H9 (cell line): ENCODE measurements at regions not wholly inside any gene's neighbourhood (a gene's known extent, or its start where the extent isn't known, plus 50 kb on each side); places are given as distances from the start of the nearest gene placed in this dataset.

ENCODE experiments used
- DNase-seq: peaks from one replicate; pipeline ENCODE4 v3.0.0-alpha.2; 2017
- H2AFZ ChIP-seq: one replicate; pipeline ENCODE4 v1.6.1; 2013; ENCODE audit warnings: mild to moderate bottlenecking, low read length, control low read depth, moderate library complexity
- H2AK5ac ChIP-seq: 2 replicates; pipeline ENCODE4 v1.6.1; 2013; ENCODE audit warnings: low read length, control low read depth, mixed read lengths; ENCODE audit not compliant: insufficient read length
- H2BK120ac ChIP-seq: one replicate; pipeline ENCODE4 v1.6.1; 2013; ENCODE audit warnings: low read depth, mild to moderate bottlenecking, low read length, control low read depth, inconsistent platforms; ENCODE audit not compliant: poor library complexity, severe bottlenecking
- H2BK12ac ChIP-seq: 2 replicates; pipeline ENCODE4 v1.6.1; 2013; ENCODE audit warnings: low read length, control low read depth, mixed read lengths, low read depth; ENCODE audit not compliant: insufficient read length
- H2BK15ac ChIP-seq: 2 replicates; pipeline ENCODE4 v1.6.1; 2013; ENCODE audit warnings: low read depth, low read length, control low read depth
- H2BK20ac ChIP-seq: one replicate; pipeline ENCODE4 v1.6.1; 2013; ENCODE audit warnings: low read depth, mild to moderate bottlenecking, low read length, control low read depth, inconsistent platforms; ENCODE audit not compliant: poor library complexity, severe bottlenecking
- H2BK5ac ChIP-seq: 2 replicates; pipeline ENCODE4 v1.6.1; 2013; ENCODE audit warnings: low read length, control low read depth, mixed read lengths; ENCODE audit not compliant: insufficient read length
- H3K14ac ChIP-seq: 2 replicates; pipeline ENCODE4 v1.6.1; 2013; ENCODE audit warnings: low read length, control low read depth; ENCODE audit not compliant: insufficient read depth
- H3K18ac ChIP-seq: 2 replicates; pipeline ENCODE4 v1.6.1; 2013; ENCODE audit warnings: low read depth, mild to moderate bottlenecking, mixed read lengths, low read length, control low read depth; ENCODE audit not compliant: insufficient read length
- H3K23ac ChIP-seq: 2 replicates; pipeline ENCODE4 v1.6.1; 2013; ENCODE audit warnings: low read length, control low read depth, mixed read lengths, low read depth; ENCODE audit not compliant: insufficient read length
- H3K23me2 ChIP-seq: 2 replicates; pipeline ENCODE4 v1.6.1; 2013; ENCODE audit warnings: low read depth, mild to moderate bottlenecking, mixed read lengths, low read length, control low read depth; ENCODE audit not compliant: insufficient read length, poor library complexity, severe bottlenecking
- H3K27ac ChIP-seq: 2 replicates; pipeline ENCODE4 v1.5.1; 2013; ENCODE audit warnings: low read length, control low read depth, mixed read lengths, low read depth; ENCODE audit not compliant: insufficient read length
- H3K27me3 ChIP-seq: 2 replicates; pipeline ENCODE4 v1.6.1; 2013; ENCODE audit warnings: low read length, control low read depth, inconsistent platforms; ENCODE audit not compliant: insufficient read depth
- H3K4ac ChIP-seq: 2 replicates; pipeline ENCODE4 v1.6.1; 2013; ENCODE audit warnings: low read depth, mild to moderate bottlenecking, control low read depth, inconsistent platforms, low read length, moderate library complexity
- H3K4me1 ChIP-seq: 2 replicates; pipeline ENCODE4 v1.6.1; 2013; ENCODE audit warnings: low read length, control low read depth, inconsistent platforms; ENCODE audit not compliant: insufficient read depth
- H3K4me2 ChIP-seq: 2 replicates; pipeline ENCODE4 v1.6.1; 2013; ENCODE audit warnings: low read length, control low read depth, mixed read lengths; ENCODE audit not compliant: insufficient read length, insufficient read depth
- H3K56ac ChIP-seq: 2 replicates; pipeline ENCODE4 v1.6.1; 2013; ENCODE audit warnings: low read depth, mild to moderate bottlenecking, mixed read lengths, low read length, control low read depth; ENCODE audit not compliant: insufficient read length
- H3K79me1 ChIP-seq: 2 replicates; pipeline ENCODE4 v1.6.1; 2013; ENCODE audit warnings: low read depth, mild to moderate bottlenecking, moderate library complexity, low read length, control low read depth, inconsistent platforms; ENCODE audit not compliant: insufficient read depth, poor library complexity, severe bottlenecking
- H3K79me2 ChIP-seq: 2 replicates; pipeline ENCODE4 v1.6.1; 2013; ENCODE audit warnings: low read length, control low read depth, inconsistent platforms; ENCODE audit not compliant: insufficient read depth
- H3K9ac ChIP-seq: 2 replicates; pipeline ENCODE4 v1.6.1; 2013; ENCODE audit warnings: low read length, control low read depth, mixed read lengths; ENCODE audit not compliant: insufficient read length; ENCODE audit errors: extremely low read depth
- H3K9me3 ChIP-seq: one replicate; pipeline ENCODE4 v1.6.1; 2013; ENCODE audit warnings: low read depth, low read length, inconsistent platforms; ENCODE audit not compliant: control insufficient read depth
- H3T11ph ChIP-seq: one replicate; pipeline ENCODE4 v1.6.1; 2013; ENCODE audit warnings: mild to moderate bottlenecking, low read length, control low read depth, inconsistent platforms
- H4K20me1 ChIP-seq: one replicate; pipeline ENCODE4 v1.6.1; 2013; ENCODE audit not compliant: control insufficient read depth, insufficient read length, insufficient read depth
- H4K5ac ChIP-seq: 2 replicates; pipeline ENCODE4 v1.6.1; 2013; ENCODE audit warnings: low read depth, mild to moderate bottlenecking, mixed read lengths, low read length, control low read depth; ENCODE audit not compliant: insufficient read length
- H4K8ac ChIP-seq: replicated peaks from 2 replicates; pipeline ENCODE4 v1.6.1; 2013; ENCODE audit warnings: low read length, control low read depth, mixed read lengths, low read depth; ENCODE audit not compliant: insufficient read length
- H4K91ac ChIP-seq: 2 replicates; pipeline ENCODE4 v1.6.1; 2013; ENCODE audit warnings: low read depth, mild to moderate bottlenecking, moderate library complexity, mixed read lengths, low read length, control low read depth; ENCODE audit not compliant: insufficient read length
- H3K27ac Mint-ChIP-seq, 3 experiments: 2 replicates in 2 of 3; 3 replicates in 1 of 3; pipeline ENCODE4 v1.8.0; 2020 to 2021; ENCODE audit warnings: mixed read lengths in 3 of 3, mild to moderate bottlenecking in 1 of 3, moderate library complexity in 1 of 3
- H3K27me3 Mint-ChIP-seq: 2 replicates; pipeline ENCODE4 v1.8.0; 2021; ENCODE audit warnings: low read depth, mild to moderate bottlenecking, moderate library complexity, mixed read lengths
- H3K36me3 Mint-ChIP-seq, 3 experiments: 2 replicates in 2 of 3; 3 replicates in 1 of 3; pipeline ENCODE4 v1.8.0; 2020 to 2021; ENCODE audit warnings: low read depth in 3 of 3, mixed read lengths in 3 of 3; ENCODE audit not compliant: insufficient read depth in 1 of 3
- H3K4me1 Mint-ChIP-seq, 2 experiments: 2 replicates each; pipeline ENCODE4 v1.8.0; 2020; ENCODE audit warnings: mixed read lengths in 2 of 2
- H3K4me3 Mint-ChIP-seq, 2 experiments: 2 replicates in 1 of 2; 3 replicates in 1 of 2; pipeline ENCODE4 v1.8.0; 2020 to 2021; ENCODE audit warnings: mild to moderate bottlenecking in 2 of 2, mixed read lengths in 2 of 2, moderate library complexity in 1 of 2
- H3K9me3 Mint-ChIP-seq, 2 experiments: 2 replicates in 1 of 2; 3 replicates in 1 of 2; pipeline ENCODE4 v1.8.0; 2020; ENCODE audit warnings: mild to moderate bottlenecking in 2 of 2, mixed read lengths in 2 of 2, moderate library complexity in 1 of 2
- CTCF ChIP-seq: fragments of 200-600 bp; sonication (generic); conservative IDR thresholded peaks from 3 replicates; pipeline ENCODE4 v1.8.0; 2021; ENCODE audit warnings: antibody characterized with exemption, mild to moderate bottlenecking
- WGBS: extraction: QIAGEN DNeasy Blood & Tissue Kit; methylation state at CpG from one replicate; pipeline ENCODE4 v1.1.7; 2013; ENCODE audit warnings: missing lambda C conversion rate, low lambda C conversion rate, mixed read lengths; ENCODE audit not compliant: insufficient read length; ENCODE audit errors: extremely low coverage; 5-methylcytosine and 5-hydroxymethylcytosine counted together

GRCh38 chr15:20657084-20657483, 115.5 kb upstream of the GOLGA6L6 start:
- no peak overlapping the region for H3K27ac Mint-ChIP-seq

More at GRCh38 chr15:20657084-20657483, 115.5 kb upstream of the GOLGA6L6 start:
- Histone ChIP-seq H4K91ac (no peak overlapping the region), H4K20me1 (no peaks in the 10 kb centered on the region), H3K4me1 (no peaks in the 10 kb centered on the region), H3K23me2 (no peaks in the 10 kb centered on the region), H4K8ac (no peak overlapping the region), H3K4ac (no peak overlapping the region), H3K9me3 (peaks cover 88% of the 10 kb centered on the region), H4K5ac (no peak overlapping the region), H3K56ac (no peak overlapping the region), H3K14ac (no peak overlapping the region), H2AK5ac (no peak overlapping the region), H3K23ac (no peak overlapping the region), H3T11ph (no peak overlapping the region), H2BK120ac (no peak overlapping the region), H2BK20ac (no peak overlapping the region), H2BK12ac (no peak overlapping the region), H2BK15ac (no peak overlapping the region), H3K79me2 (no peaks in the 10 kb centered on the region), H3K4me2 (no peak overlapping the region), H3K27ac (no peak overlapping the region), H2AFZ (no peak overlapping the region), H3K79me1 (no peaks in the 10 kb centered on the region), H2BK5ac (no peak overlapping the region), H3K27me3 (no peaks in the 10 kb centered on the region), H3K9ac (no peak overlapping the region), H3K18ac (no peak overlapping the region)
- TF ChIP-seq CTCF: no peak
- no peaks in the 10 kb centered on the region for H3K4me1 Mint-ChIP-seq
- H3K4me3 Mint-ChIP-seq: no peak overlapping the region
- H3K9me3 Mint-ChIP-seq: no peaks in the 10 kb centered on the region
- DNase-seq: no peak
- H3K27me3 Mint-ChIP-seq: no peaks in the 10 kb centered on the region
- no CpG with 5 or more reads among the region's 1 CpG for WGBS
- H3K36me3 Mint-ChIP-seq: no peaks in the 10 kb centered on the region
